ENCODE measurements at regions not wholly inside any gene's neighbourhood (a gene's known extent, or its start where the extent isn't known, plus 50 kb on each side); places are given as distances from the start of the nearest gene placed in this dataset.
"Not testable (repeated sequence)": the region's sequence is repeated elsewhere in the genome, so short reads cannot be mapped to it uniquely, and the experiment has no call there.

DNA sequence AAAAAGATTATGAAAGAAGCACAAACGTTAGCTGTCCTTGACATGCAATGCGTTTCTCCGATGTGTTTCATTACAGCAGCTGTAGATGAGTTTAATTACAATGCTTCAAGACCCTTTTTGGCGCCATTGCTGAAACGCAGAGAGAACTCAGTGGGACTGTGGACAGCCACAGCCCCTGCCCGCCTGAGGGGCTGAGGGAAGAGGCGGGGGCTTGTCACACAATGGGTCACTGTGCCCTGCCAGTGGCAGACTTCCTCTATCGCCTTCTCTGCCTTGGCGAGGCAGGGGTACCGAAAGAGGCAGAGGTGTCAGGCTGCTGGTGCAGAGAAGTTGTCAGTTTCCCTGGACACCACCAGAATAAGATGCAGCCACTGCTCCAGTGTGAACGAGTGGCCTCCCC lies 252.0 kb downstream of the NR2F2 start:
- DNase-seq (ENCODE audit: low read depth in 2 of 2) = no peak

DNA sequence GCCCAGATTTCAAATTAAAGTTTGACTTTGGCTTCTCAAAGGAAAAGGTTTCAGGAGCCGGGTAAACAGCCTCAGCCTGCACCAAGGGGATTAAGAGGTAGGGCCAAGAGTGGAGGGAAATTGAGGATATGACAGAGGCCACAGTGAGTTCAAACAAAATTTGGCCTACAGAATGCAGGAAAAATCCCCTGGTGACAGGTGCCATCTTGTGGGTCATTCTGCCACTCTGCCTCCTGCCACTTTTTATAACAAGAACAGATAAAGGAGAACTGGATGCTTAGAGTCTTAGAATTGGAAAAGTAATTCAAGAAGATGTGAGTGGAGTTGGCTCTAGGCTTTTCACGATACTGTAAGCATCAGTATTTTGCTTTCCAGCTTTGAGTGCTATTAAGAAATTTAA lies 253.2 kb downstream of the NR2F2 start:
- no peak for DNase-seq (ENCODE audit: low read depth in 2 of 2)

DNA sequence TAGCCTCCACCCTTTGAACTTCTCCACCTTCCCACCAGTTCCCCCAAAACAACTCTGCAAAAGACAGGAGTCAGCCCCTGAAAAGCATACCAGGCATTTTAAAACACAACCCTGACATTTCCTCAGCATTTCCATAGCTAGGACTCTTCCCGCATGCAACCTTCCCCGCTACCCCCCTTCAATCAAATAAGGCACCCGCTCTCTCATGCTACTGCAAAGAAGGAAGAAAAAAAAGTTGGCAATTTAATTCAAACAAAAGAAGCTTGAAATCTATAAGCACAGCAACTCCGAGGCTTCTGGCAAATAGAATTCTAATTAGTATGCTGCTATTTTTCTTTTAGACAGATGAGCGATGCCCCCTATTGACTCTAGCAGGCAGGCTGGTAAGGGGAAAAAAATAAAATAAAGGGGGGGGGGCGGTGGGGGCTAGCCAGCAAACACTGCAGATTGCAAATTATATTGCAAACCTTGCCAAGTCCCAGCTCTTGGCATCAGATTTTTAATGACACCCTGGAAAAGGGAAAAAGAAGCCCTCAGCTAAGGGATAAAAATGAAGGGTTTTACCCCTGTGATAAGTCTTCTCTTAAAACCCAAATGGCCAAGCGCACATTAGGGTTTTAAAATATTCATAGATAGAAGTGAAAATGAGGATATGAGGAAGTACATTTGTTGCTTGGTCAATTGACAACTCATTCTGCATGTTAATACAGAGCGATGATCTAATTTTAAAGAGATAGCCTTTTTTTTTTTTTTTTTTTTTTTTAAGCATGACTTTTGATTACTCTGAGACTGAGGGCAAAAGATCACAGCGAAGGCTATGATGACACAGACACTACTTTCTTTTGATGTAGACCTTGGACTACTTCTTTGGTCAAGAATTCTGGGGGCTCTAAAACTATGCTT lies 255.2 kb downstream of the NR2F2 start:
- DNase-seq (ENCODE audit: low read depth in 2 of 2) = no peak

DNA sequence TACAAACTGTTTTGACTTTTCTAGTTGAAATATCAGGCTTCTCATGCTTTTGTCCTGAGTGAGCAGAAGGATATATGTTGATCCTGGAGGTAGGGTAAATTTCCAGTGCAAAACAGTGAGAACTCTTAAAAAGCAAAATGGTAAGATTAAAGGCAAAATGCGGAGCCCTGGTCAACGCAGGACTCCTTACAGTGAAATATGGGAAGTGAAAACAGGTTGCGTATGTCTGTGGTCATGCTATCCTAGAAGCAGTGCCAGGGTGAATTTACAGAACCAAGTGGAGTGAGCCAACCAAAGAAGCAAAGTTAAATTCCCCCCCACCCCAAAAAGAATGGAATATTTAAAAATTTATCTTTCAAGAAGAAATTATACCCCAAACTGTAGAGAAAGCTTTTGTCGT lies 256.4 kb downstream of the NR2F2 start:
- no peak for DNase-seq (ENCODE audit: low read depth in 2 of 2)

DNA sequence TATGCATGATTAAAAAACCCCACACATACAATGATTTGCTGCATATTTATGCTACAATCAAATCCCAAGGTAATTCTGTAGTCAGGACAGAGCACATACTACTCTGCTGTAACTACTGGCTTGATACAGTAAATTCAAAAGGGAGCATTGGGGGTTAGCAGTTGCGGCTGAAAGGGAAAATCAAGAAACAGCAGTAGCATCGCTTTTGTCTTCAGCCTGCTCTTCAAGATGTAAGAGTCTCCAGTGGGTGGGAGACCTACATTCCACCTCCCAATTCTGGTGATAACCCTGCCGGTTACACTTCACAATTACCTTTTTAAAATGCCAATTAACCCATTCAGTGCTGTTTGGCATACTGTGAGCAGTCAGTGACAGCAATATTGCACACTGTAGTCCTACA lies 259.4 kb downstream of the NR2F2 start:
- no peak for DNase-seq (ENCODE audit: low read depth in 2 of 2)

DNA sequence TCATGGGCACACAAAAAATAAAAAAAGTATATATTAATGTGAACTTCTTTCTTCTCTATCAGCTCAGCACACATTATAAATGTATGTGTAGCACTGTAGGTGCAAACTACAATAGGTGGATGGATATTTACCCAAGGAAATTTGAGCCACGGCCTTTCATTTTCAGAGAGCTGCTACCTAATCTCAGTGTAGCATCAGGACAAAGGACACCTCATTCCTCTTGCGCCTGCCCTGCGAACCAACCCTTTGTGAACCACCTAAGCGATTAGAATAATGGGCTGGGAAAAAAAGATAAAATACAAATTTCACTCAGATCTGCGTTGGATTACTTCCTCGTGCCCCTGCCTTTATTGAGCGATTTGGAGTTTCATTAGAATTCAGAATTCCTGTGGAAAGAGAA lies 263.2 kb downstream of the NR2F2 start:
- DNase-seq (ENCODE audit: low read depth in 2 of 2) = no peak

DNA sequence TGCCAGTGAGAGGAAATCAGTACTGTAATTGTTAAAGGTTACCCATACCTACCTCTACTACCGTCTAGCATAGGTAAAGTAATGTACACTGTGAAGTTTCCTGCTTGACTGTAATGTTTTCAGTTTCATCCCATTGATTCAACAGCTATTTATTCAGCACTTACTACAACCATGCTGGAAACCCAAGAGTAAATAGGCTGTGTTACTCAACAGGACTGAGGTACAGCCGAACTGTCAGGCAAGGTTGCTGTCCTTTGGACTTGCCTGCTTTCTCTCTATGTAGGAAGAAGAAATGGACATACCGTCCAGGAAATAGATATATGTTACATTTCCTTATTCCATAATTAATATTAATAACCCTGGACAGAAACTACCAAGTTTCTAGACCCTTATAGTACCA lies 265.5 kb downstream of the NR2F2 start:
- DNase-seq (ENCODE audit: low read depth in 2 of 2) = no peak

DNA sequence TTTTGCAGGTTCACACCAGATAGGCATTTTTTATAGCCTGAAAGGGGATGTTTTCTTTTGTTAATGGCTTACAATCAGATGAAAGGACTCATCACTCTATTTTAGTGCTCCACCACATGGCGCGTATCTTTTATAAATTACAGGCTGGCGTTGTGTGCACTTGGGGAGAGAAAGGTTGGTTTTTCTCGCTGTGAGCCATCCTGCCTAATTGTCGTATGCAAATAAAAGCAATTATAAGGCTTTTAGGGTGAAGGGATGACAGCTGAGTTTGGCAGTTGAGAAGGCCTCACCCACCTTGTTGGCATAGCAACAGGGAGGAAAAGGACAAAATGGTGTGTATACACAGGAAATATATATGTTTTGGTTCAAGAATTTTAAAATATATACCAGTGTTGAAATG lies 268.0 kb downstream of the NR2F2 start:
- no peak for DNase-seq (ENCODE audit: low read depth in 2 of 2)

DNA sequence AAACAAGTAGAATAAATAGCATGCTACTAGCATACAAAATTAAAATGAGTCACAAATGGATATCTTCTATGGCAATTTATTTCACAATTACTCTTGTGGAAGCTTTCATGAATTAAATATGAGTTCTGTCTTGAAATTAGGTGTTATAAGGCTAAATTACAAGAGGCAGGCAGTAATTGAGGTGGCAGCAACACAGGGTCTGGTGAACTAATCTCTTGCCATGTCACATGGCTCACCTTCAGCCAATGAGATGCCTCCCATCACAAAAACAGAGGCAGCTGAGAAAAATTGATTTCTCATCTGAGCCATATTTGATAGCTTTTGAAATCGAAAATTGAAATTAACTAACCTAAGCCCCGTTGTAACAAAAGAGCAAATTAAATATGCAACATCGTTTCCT lies 268.8 kb downstream of the NR2F2 start:
- no peak for DNase-seq (ENCODE audit: low read depth in 2 of 2)

DNA sequence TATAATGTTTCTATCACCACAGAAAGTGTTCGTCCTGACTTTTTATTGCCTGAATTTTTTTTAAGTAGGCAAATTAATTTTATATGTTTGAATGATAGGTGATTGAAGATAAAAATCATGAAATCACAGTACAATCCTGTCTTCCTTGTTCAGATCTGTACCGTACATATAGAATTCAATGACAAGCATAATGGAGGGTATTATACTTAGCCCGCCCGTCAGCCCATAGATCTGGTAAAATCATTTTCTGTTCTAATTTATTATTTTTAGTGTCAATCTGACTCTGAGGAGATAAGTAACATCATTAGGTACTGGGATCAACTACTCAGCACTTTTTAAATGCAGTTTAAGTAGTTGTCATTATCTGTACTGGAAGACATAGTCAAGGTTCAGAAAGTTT lies 269.9 kb downstream of the NR2F2 start:
- DNase-seq (ENCODE audit: low read depth in 2 of 2) = no peak

DNA sequence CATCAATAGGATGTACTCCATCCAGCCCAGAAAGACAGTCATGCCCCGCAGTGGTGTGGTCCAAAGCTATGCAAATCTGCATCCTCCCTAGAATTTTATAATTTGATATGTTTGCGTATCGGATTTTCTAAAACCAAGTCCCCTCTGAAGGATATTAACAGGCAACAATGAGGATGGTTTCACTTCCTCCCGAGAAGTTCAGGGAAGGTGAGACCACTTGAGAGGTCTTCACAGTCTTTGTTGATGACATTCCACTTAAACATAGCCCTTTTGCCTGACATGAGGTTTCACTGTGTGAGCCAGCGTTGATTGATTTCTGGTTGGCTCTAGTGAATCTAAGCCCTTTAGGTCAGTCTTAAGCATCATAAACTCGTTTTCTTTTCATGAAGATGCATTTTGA lies 276.1 kb downstream of the NR2F2 start:
- DNase-seq (ENCODE audit: low read depth in 2 of 2) = no peak

DNA sequence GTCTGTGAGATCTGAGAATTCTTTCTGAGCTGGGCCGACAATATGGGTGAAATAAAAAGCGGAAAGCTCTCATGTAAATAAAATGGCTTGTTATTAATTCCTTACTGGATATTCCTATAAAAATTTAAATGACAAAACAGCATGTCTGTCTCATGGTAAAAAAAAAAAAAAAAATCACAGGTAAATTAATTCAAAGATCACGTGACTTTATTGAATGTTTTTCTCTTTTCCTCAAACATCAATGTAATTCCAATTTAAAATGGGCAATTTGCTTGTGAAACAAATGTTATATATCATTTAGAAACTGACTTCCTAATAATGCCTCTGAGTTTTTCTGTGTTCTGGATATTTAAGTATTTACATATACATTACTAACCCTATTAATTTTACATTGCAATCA lies 280.3 kb downstream of the NR2F2 start:
- no peak for DNase-seq (ENCODE audit: low read depth in 2 of 2)

DNA sequence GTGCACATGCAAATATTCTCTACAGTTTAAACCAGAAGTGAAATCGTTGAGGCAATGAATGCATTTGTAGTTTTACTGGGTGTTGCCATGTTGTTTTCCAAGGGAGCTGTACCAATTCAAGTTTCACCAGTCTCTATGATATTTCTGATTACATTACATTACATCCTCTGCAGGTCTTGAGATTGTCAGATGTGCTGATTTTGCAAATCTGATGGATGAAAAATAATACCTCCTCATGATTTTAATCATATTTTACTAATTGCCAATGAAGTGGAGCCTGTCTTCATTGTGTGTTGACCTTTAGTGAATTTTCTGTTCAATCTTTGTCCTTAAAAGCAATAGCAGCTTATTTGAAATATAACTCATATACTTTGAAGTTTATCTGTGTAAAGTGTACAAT lies 282.4 kb downstream of the NR2F2 start:
- no peak for DNase-seq (ENCODE audit: low read depth in 2 of 2)

DNA sequence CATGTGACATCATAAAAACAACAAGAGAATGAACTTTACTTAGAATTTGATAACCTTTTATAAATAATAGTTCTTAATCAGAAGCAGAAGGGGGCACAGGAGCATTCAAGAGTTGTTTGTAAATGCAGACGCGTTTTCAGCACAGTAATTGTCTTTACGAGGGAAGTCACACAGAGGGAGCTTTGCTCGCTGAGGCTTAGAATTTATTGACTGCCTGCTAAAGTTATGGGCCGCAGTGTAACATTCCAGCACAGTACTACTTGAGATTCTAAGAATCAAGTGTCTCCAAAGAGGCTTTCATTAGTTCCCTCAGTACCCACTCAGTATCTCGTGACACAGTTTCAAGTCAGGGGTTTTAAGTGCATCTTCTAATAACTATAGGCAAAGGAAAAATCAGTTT lies 288.7 kb downstream of the NR2F2 start:
- no peak for DNase-seq (ENCODE audit: low read depth in 2 of 2)

DNA sequence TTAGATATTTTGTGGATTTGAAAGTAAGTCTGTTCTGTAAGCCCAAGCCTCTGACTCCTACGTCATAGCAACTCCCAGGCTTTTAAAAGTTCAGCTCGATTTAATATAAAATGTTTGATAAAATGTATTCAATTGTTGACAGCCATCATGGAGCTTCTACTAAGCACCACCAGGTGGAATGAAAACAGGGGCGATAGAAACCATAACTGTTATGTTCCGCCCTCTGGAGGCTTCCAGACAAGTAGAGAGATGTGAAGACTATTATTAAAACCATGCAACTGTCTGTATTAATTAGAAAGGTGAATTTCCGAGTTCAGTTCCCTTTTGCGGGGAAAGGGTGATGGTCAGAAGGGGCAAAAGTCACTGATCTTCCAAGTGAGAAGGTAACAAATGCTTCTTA lies 292.2 kb downstream of the NR2F2 start:
- DNase-seq (ENCODE audit: low read depth in 2 of 2) = no peak

DNA sequence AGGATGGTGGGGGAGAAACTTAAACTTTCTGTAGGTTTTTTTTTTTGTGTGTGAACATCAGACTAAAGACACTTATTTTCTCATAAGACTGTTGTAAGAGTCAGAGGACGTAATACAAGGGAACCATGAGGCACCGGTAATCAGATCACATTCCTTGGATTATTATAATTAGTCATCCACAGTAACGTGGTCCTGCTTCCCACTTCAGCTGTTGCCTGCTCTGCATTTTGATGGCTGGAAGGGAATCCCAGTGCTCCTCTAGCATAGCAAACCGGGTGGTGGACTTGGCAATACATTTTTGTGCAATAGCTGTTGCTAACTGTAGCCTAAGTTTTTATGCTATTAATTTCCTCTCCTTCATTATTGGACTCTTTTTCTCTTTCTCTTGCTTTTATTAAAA lies 294.8 kb downstream of the NR2F2 start:
- DNase-seq (ENCODE audit: low read depth in 2 of 2) = no peak

DNA sequence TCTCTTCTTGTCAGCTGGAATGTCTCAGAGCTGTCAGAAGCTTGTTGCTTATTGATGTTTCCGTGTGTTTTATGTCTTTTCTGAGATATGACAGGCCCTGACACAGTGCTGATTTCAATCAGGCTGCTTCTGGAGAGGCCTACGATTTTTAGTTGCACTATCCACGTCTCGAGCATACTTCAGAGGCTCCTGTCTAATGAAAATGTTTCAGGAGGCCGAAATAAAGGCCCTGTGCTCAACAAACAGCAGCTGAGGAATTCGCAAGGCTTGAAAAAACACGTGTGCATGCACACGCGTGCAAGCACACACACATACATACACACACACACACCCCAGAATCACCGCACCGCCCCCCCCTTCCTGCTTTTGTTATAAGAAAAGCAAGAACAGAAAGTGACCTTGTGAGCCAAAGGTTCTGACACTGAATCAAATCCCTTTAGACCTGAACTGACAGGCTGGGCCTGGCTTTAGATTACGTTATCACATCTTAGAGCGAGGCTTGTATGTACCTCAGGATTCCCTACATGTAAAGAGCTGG lies 296.6 kb downstream of the NR2F2 start:
- DNase-seq (ENCODE audit: low read depth in 2 of 2) = no peak

DNA sequence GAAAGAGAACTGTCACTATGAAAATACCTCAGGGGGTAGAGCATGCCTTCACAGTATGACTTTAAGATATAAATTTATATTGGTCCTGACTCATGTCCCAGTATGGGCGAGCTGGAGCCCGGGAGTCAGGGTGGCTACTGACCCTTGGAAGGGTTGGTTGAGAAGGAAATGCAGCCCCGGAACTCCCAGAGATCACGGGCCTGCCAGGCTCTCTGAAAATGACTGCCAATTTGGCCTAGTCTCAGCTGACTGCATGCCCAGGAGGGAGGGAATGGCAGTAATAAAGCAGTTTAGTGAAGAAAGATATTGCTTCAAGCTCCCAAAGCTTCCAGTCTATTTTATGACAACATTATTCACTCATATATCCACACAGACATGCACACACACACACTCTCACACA lies 299.0 kb downstream of the NR2F2 start:
- DNase-seq (ENCODE audit: low read depth in 2 of 2) = no peak

DNA sequence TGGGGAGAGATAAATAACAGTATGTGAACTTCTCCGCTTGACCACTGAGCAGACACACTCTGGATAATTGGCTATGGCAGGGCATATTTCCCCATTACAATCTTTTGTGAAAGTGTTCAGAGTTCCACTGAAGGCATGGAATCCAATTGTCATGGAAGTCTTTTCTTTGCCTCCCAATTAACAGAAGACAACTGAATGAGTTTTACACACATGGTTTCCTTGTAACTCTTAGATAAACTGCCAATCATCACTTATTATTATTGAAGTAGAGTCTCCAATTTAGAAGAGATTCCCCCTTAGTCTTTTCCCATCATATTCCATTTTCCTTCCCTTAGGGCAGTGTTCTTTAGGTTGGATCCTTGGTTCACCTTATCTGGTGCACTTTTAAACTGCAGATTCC lies 308.3 kb downstream of the NR2F2 start:
- no peak for DNase-seq (ENCODE audit: low read depth in 2 of 2)

DNA sequence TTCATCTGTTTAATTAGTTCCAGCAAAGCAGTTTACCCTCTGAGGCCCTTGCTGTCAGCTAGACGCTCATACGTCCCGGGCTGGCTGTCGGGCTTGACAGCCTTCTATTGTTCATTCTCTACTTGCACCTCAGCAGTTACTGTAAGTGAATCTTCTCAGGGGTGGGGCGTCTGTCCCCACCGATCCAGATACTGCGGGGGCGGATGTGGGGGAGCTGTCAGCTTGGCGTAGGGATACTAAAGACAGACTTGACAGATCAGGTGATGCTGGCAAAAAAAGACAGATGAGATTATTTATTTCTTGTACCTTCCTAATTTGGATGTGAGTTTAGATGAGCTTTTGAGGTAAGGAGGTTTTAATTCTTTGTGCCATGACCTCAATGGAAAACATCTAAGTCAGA lies 315.3 kb downstream of the NR2F2 start:
- no peak for DNase-seq (ENCODE audit: low read depth in 2 of 2)

DNA sequence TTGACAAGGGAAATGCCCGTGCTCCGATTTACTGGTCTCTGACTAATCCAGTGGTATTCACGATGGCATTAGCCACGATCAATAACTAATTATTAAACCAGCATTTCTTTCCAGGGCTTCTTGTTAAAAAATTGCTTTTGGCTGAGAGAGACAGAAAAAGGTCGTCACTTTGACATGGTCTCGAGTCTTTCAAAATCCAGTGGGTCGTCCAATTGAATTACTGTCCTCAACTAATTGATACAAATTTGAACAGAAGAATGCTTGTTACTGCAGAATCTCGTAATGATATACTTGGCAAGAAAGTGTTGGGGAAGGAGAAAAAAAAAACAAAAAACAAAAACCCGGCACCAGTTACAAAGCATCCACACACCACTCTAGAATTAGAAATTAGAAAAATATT lies 318.4 kb downstream of the NR2F2 start:
- no peak for DNase-seq (ENCODE audit: low read depth in 2 of 2)

DNA sequence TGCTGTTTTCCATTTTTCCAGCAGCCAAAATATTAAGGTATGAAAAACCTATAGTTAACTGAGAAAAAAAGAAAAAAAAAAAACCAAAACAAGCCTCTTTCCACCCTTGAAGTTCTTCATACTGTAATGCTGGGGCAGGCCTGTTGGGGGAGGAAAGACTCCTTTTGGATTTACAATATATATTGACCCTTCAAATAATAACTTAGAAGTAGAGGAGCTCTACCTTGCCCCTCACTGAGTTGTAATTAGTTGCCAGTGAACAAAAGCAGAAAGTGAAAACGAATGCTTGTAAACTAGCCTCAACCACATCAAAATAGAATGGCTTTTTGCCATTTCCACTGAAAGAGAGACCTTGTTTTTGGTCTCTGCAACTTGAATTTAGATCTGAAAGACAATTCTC lies 326.6 kb downstream of the NR2F2 start:
- no peak for DNase-seq (ENCODE audit: low read depth in 2 of 2)

DNA sequence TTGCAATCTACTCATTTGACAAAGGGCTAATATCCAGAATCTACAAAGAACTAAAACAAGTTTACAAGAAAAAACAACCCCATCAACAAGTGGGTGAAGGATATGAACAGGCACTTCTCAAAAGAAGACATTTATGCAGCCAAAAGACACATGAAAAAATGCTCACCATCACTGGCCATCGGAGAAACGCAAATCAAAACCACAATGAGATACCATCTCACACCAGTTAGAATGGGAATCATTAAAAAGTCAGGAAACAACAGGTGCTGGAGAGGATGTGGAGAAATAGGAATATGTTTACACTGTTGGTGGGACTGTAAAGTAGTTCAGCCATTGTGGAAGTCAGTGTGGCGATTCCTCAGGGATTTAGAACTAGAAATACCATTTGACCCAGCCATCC lies 336.5 kb downstream of the NR2F2 start:
- DNase-seq (ENCODE audit: low read depth in 2 of 2) = not testable (repeated sequence)

DNA sequence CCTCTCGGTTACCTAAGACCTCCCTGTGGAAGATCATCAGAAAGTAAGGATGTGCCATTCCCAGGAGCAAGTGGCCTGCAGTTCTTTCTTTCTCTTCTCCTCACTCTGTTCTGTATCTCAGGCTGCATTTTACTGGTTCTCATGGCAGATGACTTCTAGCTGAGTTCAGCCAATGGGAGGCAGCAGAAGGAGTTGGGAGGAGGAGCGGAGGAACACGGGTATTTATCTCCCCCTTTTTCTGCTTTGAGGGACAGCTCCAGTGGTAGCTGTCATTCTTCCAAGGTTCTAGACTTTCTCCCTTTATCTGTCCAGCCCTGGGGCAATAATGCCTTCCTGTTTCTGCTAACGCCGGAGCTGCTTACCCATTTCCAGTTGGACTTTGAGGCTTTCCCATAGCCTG lies 339.9 kb downstream of the NR2F2 start:
- DNase-seq (ENCODE audit: low read depth in 2 of 2) = no peak
